Mesothelial cell of epicardium (in vitro differentiated cells): ENCODE measurements at regions not wholly inside any gene's neighbourhood (a gene's known extent, or its start where the extent isn't known, plus 50 kb on each side); places are given as distances from the start of the nearest gene placed in this dataset.

Source experiments
- DNase-seq, 2 experiments: peaks; one replicate each; pipeline ENCODE4 v3.0.0; 2021; ENCODE audit warnings: low spot score in 2 of 2; ENCODE audit not compliant: unreplicated experiment in 2 of 2
- H3K27ac Mint-ChIP-seq: 2 replicates; pipeline ENCODE4 v1.8.0; 2021; ENCODE audit warnings: mixed read lengths
- H3K27me3 Mint-ChIP-seq: 2 replicates; pipeline ENCODE4 v1.8.0; 2021; ENCODE audit warnings: low read depth, mixed read lengths
- H3K36me3 Mint-ChIP-seq: 2 replicates; pipeline ENCODE4 v1.8.0; 2021; ENCODE audit warnings: mixed read lengths
- H3K4me1 Mint-ChIP-seq: 2 replicates; pipeline ENCODE4 v1.8.0; 2021; ENCODE audit warnings: mixed read lengths
- H3K4me3 Mint-ChIP-seq: 2 replicates; pipeline ENCODE4 v1.8.0; 2021; ENCODE audit warnings: mild to moderate bottlenecking, moderate library complexity, mixed read lengths
- H3K9me3 Mint-ChIP-seq: 2 replicates; pipeline ENCODE4 v1.8.0; 2021; ENCODE audit warnings: mixed read lengths
- TF ChIP-seq, protein P1 (sequence below): fragments of 200-600 bp; sonication (generic); IDR thresholded peaks from one replicate; pipeline ENCODE4 v1.5.0; 2021; ENCODE audit warnings: antibody characterized with exemption; ENCODE audit not compliant: unreplicated experiment

- H3K27ac Mint-ChIP-seq: no peak overlapping the region
- TF ChIP-seq, protein P1, sequence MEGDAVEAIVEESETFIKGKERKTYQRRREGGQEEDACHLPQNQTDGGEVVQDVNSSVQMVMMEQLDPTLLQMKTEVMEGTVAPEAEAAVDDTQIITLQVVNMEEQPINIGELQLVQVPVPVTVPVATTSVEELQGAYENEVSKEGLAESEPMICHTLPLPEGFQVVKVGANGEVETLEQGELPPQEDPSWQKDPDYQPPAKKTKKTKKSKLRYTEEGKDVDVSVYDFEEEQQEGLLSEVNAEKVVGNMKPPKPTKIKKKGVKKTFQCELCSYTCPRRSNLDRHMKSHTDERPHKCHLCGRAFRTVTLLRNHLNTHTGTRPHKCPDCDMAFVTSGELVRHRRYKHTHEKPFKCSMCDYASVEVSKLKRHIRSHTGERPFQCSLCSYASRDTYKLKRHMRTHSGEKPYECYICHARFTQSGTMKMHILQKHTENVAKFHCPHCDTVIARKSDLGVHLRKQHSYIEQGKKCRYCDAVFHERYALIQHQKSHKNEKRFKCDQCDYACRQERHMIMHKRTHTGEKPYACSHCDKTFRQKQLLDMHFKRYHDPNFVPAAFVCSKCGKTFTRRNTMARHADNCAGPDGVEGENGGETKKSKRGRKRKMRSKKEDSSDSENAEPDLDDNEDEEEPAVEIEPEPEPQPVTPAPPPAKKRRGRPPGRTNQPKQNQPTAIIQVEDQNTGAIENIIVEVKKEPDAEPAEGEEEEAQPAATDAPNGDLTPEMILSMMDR: no peak
- peaks cover 6% of the 10 kb centered on the region for H3K4me1 Mint-ChIP-seq
- H3K4me3 Mint-ChIP-seq: no peak overlapping the region
- no peaks in the 10 kb centered on the region for H3K36me3 Mint-ChIP-seq
- H3K9me3 Mint-ChIP-seq: no peaks in the 10 kb centered on the region
- no peak for DNase-seq
- H3K27me3 Mint-ChIP-seq: peaks cover 41% of the 10 kb centered on the region
These were observed 733.0 kb upstream of the SALL3 start for GRCh38 chr18:78246588-78246987.

- H3K4me3 Mint-ChIP-seq: no peak overlapping the region
- no peak overlapping the region for H3K27ac Mint-ChIP-seq
- no peaks in the 10 kb centered on the region for H3K9me3 Mint-ChIP-seq
- peaks cover 43% of the 10 kb centered on the region for H3K27me3 Mint-ChIP-seq
- TF ChIP-seq, protein P1: no peak
- H3K36me3 Mint-ChIP-seq: no peaks in the 10 kb centered on the region
- H3K4me1 Mint-ChIP-seq: peaks cover 2% of the 10 kb centered on the region
- no peak for DNase-seq
These were observed 731.9 kb upstream of the SALL3 start for GRCh38 chr18:78247615-78248289.

GRCh38 chr18:78255013-78255412, 724.6 kb upstream of the SALL3 start:
- no peak overlapping the region for H3K27ac Mint-ChIP-seq
- TF ChIP-seq, protein P1: no peak
- H3K4me1 Mint-ChIP-seq: no peaks in the 10 kb centered on the region
- H3K27me3 Mint-ChIP-seq: peaks cover 9% of the 10 kb centered on the region
- no peaks in the 10 kb centered on the region for H3K36me3 Mint-ChIP-seq
- H3K4me3 Mint-ChIP-seq: no peak overlapping the region
- DNase-seq: no peak
- no peaks in the 10 kb centered on the region for H3K9me3 Mint-ChIP-seq

DNA sequence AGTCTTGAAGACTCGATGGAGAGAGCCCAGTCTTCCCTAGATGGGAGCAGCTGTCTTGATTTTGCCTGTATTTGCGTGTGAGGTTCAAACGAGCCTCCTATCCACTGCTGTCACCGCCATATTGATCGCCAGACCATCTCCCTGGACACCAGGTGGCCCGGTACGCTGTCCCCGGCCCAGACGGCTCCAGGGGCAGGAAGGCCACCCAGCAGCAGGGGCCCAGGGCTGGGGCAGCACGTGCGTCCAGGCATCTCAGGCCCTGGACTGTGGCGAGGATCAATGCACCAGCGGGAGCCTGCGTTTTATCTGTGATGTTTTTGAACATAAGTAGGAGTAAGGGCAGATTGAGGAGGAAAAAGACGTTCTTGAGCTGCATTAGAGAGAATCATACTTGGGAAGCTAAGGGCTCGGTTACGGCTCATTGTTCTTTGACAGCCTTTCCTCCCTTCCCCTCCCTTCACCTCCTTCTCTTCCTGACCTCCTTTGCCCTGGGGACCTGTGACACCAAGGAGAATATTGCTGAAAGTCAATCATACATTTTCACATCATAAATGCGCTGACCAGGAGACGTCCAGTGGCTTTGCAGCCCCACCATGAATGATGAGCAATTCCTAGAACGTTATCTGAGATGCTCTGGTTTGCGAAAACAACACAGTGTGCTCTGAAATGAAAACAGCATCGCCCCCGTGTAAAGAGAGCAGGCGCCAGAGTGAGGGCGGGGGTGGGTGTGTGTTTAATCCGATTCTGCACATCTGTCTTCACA, 711.2 kb upstream of the SALL3 start:
- Mint-ChIP-seq H3K9me3 (peaks cover 5% of the 10 kb centered on the region), H3K27ac (no peak overlapping the region), H3K4me1 (no peaks in the 10 kb centered on the region), H3K27me3 (peaks cover 3% of the 10 kb centered on the region), H3K36me3 (no peaks in the 10 kb centered on the region), H3K4me3 (no peak overlapping the region)
- no peak for DNase-seq
- TF ChIP-seq, protein P1: no peak

DNA sequence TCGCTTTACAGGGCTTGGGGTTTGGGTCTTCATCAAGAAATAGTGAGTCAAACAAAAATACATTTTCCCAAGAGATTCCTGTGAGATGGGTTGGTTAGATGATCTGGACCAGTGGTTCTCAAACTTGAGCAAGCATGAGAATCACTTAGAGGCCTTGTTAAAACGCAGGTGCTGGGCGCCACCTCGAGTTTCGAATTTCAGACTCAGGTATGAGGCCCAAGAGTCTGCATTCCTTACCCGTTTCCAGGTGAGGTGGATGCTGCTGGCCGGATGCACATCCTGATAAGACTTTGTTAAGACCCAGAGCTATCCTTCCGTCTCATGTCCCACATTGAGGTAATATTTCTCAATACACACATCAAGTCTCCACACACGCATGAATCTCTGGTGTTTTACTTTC, 707.8 kb upstream of the SALL3 start:
- H3K36me3 Mint-ChIP-seq: peaks cover 2% of the 10 kb centered on the region
- TF ChIP-seq, protein P1: no peak
- DNase-seq: no peak

More for the DNA sequence above, 707.8 kb upstream of the SALL3 start:
- Mint-ChIP-seq H3K27me3 (no peaks in the 10 kb centered on the region), H3K27ac (no peak overlapping the region), H3K9me3 (peaks cover 25% of the 10 kb centered on the region), H3K4me3 (no peak overlapping the region), H3K4me1 (no peaks in the 10 kb centered on the region)
